ENCODE measurements at regions not wholly inside any gene's neighbourhood (a gene's known extent, or its start where the extent isn't known, plus 50 kb on each side); places are given as distances from the start of the nearest gene placed in this dataset.

DNA sequence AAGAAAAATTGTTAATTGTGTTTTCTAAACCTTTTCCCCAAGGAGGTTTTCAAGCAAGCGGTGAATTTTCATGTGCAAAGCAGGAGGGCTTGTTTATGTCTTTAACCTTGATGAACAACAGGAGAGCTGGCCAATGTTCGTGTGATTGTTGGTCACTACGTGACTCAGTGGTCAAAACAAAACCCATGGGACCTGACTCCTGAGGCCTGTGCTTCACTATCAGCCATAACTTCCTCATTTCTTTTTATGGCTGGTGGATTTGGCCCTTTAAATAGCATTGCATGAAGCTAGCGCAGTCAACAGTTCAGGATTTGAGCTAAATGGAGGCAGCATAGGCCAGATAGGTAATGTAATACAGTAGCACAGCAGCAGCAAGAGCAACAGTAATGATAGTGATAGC, 80.5 kb downstream of the MID1IP1 start:
- TF ChIP-seq EP300 (IDR thresholded peaks at IDR 0.05; ENCODE audit: low read depth) = no peak
- no peak for TF ChIP-seq POLR2A (IDR thresholded peaks at IDR 0.05)
- no peak for TF ChIP-seq POLR2AphosphoS5 (IDR thresholded peaks at IDR 0.05)
- TF ChIP-seq, protein P1, sequence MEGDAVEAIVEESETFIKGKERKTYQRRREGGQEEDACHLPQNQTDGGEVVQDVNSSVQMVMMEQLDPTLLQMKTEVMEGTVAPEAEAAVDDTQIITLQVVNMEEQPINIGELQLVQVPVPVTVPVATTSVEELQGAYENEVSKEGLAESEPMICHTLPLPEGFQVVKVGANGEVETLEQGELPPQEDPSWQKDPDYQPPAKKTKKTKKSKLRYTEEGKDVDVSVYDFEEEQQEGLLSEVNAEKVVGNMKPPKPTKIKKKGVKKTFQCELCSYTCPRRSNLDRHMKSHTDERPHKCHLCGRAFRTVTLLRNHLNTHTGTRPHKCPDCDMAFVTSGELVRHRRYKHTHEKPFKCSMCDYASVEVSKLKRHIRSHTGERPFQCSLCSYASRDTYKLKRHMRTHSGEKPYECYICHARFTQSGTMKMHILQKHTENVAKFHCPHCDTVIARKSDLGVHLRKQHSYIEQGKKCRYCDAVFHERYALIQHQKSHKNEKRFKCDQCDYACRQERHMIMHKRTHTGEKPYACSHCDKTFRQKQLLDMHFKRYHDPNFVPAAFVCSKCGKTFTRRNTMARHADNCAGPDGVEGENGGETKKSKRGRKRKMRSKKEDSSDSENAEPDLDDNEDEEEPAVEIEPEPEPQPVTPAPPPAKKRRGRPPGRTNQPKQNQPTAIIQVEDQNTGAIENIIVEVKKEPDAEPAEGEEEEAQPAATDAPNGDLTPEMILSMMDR (IDR thresholded peaks at IDR 0.05) = no peak
- in situ Hi-C loops (cut with MboI; ENCODE audit: low pct_ligation_motif_present in 1 of 4, low pct_unique_long_range_greater_than_20kb in 1 of 4, low sequenced_read_pairs in 3 of 4) (no loop called here), intact Hi-C loops (cut with DNase I; ENCODE audit: low total_unique reads) (no loop called here)
- H3K27me3 ChIP-seq = no peaks in the 10 kb centered on the region
- H3K4me3 ChIP-seq = no peak overlapping the region
- no peak for DNase-seq
- 67% methylated on average over 4 of the region's 4 CpGs; no CpG with 5 or more reads in 1 of the 2 donors for WGBS, 2 donors (ENCODE audit: low coverage in 1 of 2)
- no peaks in the 10 kb centered on the region for H3K9me3 ChIP-seq
- no peaks in the 10 kb centered on the region for H3K36me3 ChIP-seq
- H3K4me1 ChIP-seq = peaks cover 0 to 11% (median 3%) of the 10 kb centered on the region in 4 donors
- no peak overlapping the region for H3K27ac ChIP-seq

DNA sequence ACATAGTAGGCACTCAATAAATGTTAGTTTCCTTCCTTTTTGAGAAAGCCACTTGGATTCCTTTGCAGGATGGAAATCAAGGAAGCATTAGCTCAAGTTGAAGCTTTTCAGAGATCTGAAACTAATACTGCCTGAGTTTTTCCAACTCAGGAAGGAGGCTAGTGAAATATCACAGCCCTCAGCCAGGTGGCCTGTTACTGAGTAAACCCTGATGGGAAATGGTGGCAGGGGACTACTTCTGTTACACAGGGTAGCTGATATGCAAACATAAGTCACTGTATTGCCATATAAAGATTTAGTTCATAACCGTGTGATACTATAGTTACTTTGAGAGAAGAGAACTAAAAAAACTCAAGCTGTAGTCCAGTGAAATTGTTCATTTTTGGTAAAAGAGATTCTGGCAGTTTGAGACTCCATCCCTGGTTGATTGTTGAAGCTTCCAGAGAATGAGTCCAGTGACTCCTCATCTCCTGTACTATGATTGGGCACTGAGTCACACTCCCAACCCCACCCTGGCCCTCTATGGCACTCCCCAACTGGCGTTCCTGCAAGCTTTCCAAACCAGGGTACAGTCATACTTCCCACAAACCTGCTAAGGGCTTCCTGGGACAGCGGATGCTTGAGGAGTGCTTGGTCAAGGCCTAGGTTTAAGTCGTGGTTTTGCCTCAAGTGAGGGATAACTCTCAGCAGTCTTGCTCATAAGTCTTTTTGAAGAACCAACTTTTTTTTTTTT, 81.8 kb downstream of the MID1IP1 start:
- Histone ChIP-seq H3K27me3 (no peaks in the 10 kb centered on the region), H3K36me3 (no peaks in the 10 kb centered on the region), H3K4me3 (no peak overlapping the region), H3K9me3 (no peaks in the 10 kb centered on the region), H3K27ac (no peak overlapping the region), H3K4me1 (peaks cover 0 to 11% (median 3%) of the 10 kb centered on the region in 4 donors)
- DNase-seq = no peak
- intact Hi-C loops (cut with DNase I; ENCODE audit: low total_unique reads) (no loop called here), in situ Hi-C loops (cut with MboI; ENCODE audit: low pct_ligation_motif_present in 1 of 4, low pct_unique_long_range_greater_than_20kb in 1 of 4, low sequenced_read_pairs in 3 of 4) (no loop called here)
- no peak for TF ChIP-seq POLR2AphosphoS5 (IDR thresholded peaks at IDR 0.05)
- no peak for TF ChIP-seq EP300 (IDR thresholded peaks at IDR 0.05; ENCODE audit: low read depth)
- TF ChIP-seq, protein P1 (IDR thresholded peaks at IDR 0.05) = no peak
- TF ChIP-seq POLR2A (IDR thresholded peaks at IDR 0.05) = no peak
- WGBS, 2 donors (ENCODE audit: low coverage in 1 of 2) = 65 to 100% methylated on average over 1 to 4 of the region's 4 CpGs

DNA sequence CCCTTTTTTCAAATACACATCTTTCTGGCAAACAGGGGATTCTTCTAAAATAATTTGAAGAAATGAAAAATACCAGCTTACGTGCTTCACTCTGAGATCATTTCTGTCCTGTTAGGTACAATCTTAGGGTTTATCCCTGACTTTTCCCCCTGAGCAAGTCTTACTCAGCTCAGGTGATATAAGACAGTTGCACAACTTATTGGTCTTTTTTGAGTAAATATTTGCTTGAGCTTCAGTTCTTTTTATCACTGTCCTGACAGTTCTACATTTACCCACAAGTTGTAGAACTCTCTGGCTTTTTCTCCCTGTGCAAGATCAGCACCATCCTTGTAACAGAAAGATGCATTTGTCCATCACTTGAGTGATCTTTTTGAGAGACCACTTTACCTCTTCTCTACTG, 84.9 kb downstream of the MID1IP1 start:
- H3K27ac ChIP-seq = no peak overlapping the region
- TF ChIP-seq, protein P1 (IDR thresholded peaks at IDR 0.05) = no peak
- TF ChIP-seq EP300 (IDR thresholded peaks at IDR 0.05; ENCODE audit: low read depth) (no peak), POLR2A (IDR thresholded peaks at IDR 0.05) (no peak), POLR2AphosphoS5 (IDR thresholded peaks at IDR 0.05) (no peak)
- H3K9me3 ChIP-seq = no peaks in the 10 kb centered on the region
- intact Hi-C loops (cut with DNase I; ENCODE audit: low total_unique reads) = no loop called here
- DNase-seq = no peak
- H3K36me3 ChIP-seq = no peaks in the 10 kb centered on the region
- no peaks in the 10 kb centered on the region for H3K27me3 ChIP-seq
- in situ Hi-C loops (cut with MboI; ENCODE audit: low pct_ligation_motif_present in 1 of 4, low pct_unique_long_range_greater_than_20kb in 1 of 4, low sequenced_read_pairs in 3 of 4) = no loop called here
- no peak overlapping the region for H3K4me3 ChIP-seq
- no peaks in the 10 kb centered on the region for H3K4me1 ChIP-seq
- 88 to 100% methylated on average over 1 of the region's 1 CpG for WGBS, 2 donors (ENCODE audit: low coverage in 1 of 2)

DNA sequence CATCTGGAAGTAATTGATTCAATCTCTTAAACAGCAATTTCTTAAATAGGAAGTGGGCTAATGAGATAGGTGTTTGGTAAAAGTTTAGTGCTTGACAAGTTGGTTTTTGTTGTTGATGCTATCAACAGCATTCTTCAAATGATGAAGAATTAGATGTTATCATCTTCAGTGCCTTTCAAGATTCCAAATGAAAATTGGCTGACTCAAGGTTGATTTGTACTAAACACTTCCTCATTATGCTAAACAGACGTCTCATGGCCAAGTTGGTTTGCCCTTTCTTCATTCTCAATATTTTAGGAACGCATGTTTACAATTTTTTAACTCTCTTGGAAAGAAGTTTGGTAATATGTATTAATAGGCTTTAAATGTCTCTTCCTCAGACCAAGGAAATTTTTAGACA, 86.0 kb downstream of the MID1IP1 start:
- Histone ChIP-seq H3K36me3 (no peaks in the 10 kb centered on the region), H3K27ac (no peak overlapping the region), H3K4me3 (no peak overlapping the region), H3K9me3 (no peaks in the 10 kb centered on the region), H3K4me1 (no peaks in the 10 kb centered on the region), H3K27me3 (no peaks in the 10 kb centered on the region)
- intact Hi-C loops (cut with DNase I; ENCODE audit: low total_unique reads) (no loop called here), in situ Hi-C loops (cut with MboI; ENCODE audit: low pct_ligation_motif_present in 1 of 4, low pct_unique_long_range_greater_than_20kb in 1 of 4, low sequenced_read_pairs in 3 of 4) (no loop called here)
- 42 to 85% methylated on average over 2 of the region's 2 CpGs for WGBS, 2 donors (ENCODE audit: low coverage in 1 of 2)
- no peak for DNase-seq
- TF ChIP-seq EP300 (IDR thresholded peaks at IDR 0.05; ENCODE audit: low read depth) = no peak
- TF ChIP-seq, protein P1 (IDR thresholded peaks at IDR 0.05) = no peak
- no peak for TF ChIP-seq POLR2AphosphoS5 (IDR thresholded peaks at IDR 0.05)
- TF ChIP-seq POLR2A (IDR thresholded peaks at IDR 0.05) = no peak

All from transverse colon (tissue), 4 donors.